Smooth muscle cell (in vitro differentiated cells): ENCODE measurements at regions not wholly inside any gene's neighbourhood (a gene's known extent, or its start where the extent isn't known, plus 50 kb on each side); places are given as distances from the start of the nearest gene placed in this dataset.
A peak's percentile ranks its signal among the peaks of the same experiment; 100 is the strongest.

ENCODE experiments used
- DNase-seq: peaks from one replicate; lab custom pipeline; 2025; ENCODE audit not compliant: unreplicated experiment; lab: John Stamatoyannopoulos, UW
- H2AFZ ChIP-seq: fragments of 200-600 bp; sonication (generic); 2 replicates; pipeline ENCODE4 v1.6.0; 2016; ENCODE audit warnings: antibody characterized with exemption, low read depth, mild to moderate bottlenecking
- H3F3A ChIP-seq: fragments of 200-600 bp; sonication (generic); 2 replicates; pipeline ENCODE4 v1.6.0; 2017; ENCODE audit warnings: antibody characterized with exemption, low read depth
- H3K27ac ChIP-seq: fragments of 200-600 bp; sonication (generic); 2 replicates; pipeline ENCODE4 v1.5.1; 2016; ENCODE audit warnings: low read depth, mild to moderate bottlenecking
- H3K27me3 ChIP-seq: fragments of 200-600 bp; sonication (generic); 2 replicates; pipeline ENCODE4 v1.6.1; 2016; ENCODE audit warnings: low read depth, mild to moderate bottlenecking
- H3K36me3 ChIP-seq: fragments of 200-600 bp; sonication (generic); 2 replicates; pipeline ENCODE4 v1.5.1; 2016; ENCODE audit warnings: low read depth
- H3K4me1 ChIP-seq: fragments of 200-600 bp; sonication (generic); 2 replicates; pipeline ENCODE4 v1.5.1; 2016; ENCODE audit warnings: low read depth
- H3K4me2 ChIP-seq: fragments of 200-600 bp; sonication (generic); 2 replicates; pipeline ENCODE4 v1.6.0; 2016; ENCODE audit warnings: mild to moderate bottlenecking
- H3K4me3 ChIP-seq: fragments of 200-600 bp; sonication (generic); 2 replicates; pipeline ENCODE4 v1.5.1; 2016; ENCODE audit warnings: mild to moderate bottlenecking
- H3K79me2 ChIP-seq: fragments of 200-600 bp; sonication (generic); 2 replicates; pipeline ENCODE4 v1.6.0; 2016; ENCODE audit warnings: low read depth, mild to moderate bottlenecking
- H3K9ac ChIP-seq: fragments of 200-600 bp; sonication (generic); 2 replicates; pipeline ENCODE4 v1.6.0; 2016; ENCODE audit warnings: low read depth
- H3K9me3 ChIP-seq: fragments of 200-600 bp; sonication (generic); replicated peaks from 2 replicates; pipeline ENCODE4 v1.5.1; 2016; ENCODE audit warnings: low read depth
- H4K20me1 ChIP-seq: fragments of 200-600 bp; sonication (generic); 2 replicates; pipeline ENCODE4 v1.6.0; 2016; ENCODE audit warnings: low read depth
- WGBS: methylation state at CpG from one replicate; pipeline ENCODE4 v1.1.7; 2016; ENCODE audit warnings: low lambda C conversion rate; 5-methylcytosine and 5-hydroxymethylcytosine counted together
- TF ChIP-seq, protein P1 (sequence below): fragments of 200-600 bp; sonication (generic); IDR thresholded peaks from 2 replicates; pipeline ENCODE4 v1.5.1; 2017; ENCODE audit warnings: borderline replicate concordance, mild to moderate bottlenecking, antibody characterized with exemption; ENCODE audit not compliant: insufficient read depth, poor library complexity, severe bottlenecking

DNA sequence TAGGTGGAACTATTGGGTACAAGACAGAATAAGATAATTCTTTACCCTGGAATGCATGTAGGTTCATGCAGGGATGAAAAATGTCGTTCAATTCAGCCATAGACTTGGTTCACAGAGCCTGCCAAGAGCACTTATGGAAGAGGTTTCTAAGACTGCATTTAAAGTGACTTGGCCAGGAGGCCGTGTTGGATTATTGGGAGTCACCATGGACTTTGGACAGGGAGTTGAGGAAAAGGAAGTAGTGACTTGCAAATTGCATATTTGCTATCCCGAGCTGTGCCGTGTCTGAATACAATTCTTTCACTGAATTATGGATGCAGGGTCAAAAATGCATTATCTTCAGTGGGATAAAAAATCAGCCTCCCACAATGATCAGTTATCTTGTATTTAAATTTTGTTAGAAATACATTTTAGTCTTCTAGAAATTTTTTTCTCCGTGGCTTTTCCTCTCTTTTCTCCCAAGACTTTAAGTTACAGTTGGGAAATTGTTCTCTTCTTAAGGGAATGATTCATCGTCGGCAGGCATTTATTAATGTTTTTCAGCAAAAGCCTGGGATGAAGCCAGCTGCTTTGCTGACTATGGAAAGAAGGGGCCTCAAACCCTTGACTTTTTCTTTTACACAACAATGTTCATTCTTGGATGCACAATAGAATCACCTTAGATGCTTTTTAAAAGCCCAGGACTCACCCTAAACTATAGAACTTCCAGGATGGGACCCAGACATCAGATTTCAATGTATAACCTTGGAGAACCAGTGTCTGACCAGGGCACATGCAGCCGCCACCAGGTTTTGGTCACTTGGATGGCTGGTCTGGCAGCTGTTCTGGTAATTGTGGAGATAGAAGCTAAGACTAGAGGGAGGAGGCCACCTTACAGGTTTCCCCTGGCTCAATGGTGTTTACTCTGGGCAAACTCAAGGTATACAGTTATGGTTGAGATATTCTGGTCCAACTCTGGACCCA is 70.8 kb downstream of the FAT3 start:
- Histone ChIP-seq H3K9me3 (no peaks in the 10 kb centered on the region), H2AFZ (no peak overlapping the region), H3K4me2 (peak overlapping the region; percentile 46), H3K79me2 (no peaks in the 10 kb centered on the region), H4K20me1 (no peaks in the 10 kb centered on the region), H3K4me3 (no peak overlapping the region), H3K9ac (no peak overlapping the region), H3K27ac (peak overlapping the region; percentile 61), H3F3A (no peaks in the 10 kb centered on the region), H3K36me3 (no peaks in the 10 kb centered on the region), H3K27me3 (no peaks in the 10 kb centered on the region), H3K4me1 (peaks cover 10% of the 10 kb centered on the region)
- WGBS: 74% methylated on average over 8 of the region's 8 CpGs
- TF ChIP-seq, protein P1, sequence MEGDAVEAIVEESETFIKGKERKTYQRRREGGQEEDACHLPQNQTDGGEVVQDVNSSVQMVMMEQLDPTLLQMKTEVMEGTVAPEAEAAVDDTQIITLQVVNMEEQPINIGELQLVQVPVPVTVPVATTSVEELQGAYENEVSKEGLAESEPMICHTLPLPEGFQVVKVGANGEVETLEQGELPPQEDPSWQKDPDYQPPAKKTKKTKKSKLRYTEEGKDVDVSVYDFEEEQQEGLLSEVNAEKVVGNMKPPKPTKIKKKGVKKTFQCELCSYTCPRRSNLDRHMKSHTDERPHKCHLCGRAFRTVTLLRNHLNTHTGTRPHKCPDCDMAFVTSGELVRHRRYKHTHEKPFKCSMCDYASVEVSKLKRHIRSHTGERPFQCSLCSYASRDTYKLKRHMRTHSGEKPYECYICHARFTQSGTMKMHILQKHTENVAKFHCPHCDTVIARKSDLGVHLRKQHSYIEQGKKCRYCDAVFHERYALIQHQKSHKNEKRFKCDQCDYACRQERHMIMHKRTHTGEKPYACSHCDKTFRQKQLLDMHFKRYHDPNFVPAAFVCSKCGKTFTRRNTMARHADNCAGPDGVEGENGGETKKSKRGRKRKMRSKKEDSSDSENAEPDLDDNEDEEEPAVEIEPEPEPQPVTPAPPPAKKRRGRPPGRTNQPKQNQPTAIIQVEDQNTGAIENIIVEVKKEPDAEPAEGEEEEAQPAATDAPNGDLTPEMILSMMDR: no peak
- DNase-seq: no peak

DNA sequence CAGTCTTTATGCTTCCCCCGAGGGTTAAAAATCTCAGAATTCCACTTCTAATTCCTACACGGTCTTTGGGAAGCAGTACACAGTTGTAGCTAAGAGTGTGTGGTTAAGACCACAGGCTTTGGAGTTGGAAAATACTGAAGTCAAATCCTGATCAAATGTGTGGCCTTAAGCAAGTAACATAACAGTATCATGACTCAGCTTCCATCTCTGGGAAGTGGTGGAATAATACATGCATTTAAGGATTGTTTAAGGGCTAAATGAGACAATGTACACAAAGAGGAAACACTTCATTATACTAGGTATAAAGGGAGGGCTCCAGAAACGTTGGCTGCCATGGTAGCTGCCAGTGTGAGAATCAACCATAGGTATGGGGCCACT is 71.5 kb downstream of the FAT3 start:
- H2AFZ ChIP-seq: no peak overlapping the region
- 35% methylated on average over 3 of the region's 3 CpGs for WGBS

DNA sequence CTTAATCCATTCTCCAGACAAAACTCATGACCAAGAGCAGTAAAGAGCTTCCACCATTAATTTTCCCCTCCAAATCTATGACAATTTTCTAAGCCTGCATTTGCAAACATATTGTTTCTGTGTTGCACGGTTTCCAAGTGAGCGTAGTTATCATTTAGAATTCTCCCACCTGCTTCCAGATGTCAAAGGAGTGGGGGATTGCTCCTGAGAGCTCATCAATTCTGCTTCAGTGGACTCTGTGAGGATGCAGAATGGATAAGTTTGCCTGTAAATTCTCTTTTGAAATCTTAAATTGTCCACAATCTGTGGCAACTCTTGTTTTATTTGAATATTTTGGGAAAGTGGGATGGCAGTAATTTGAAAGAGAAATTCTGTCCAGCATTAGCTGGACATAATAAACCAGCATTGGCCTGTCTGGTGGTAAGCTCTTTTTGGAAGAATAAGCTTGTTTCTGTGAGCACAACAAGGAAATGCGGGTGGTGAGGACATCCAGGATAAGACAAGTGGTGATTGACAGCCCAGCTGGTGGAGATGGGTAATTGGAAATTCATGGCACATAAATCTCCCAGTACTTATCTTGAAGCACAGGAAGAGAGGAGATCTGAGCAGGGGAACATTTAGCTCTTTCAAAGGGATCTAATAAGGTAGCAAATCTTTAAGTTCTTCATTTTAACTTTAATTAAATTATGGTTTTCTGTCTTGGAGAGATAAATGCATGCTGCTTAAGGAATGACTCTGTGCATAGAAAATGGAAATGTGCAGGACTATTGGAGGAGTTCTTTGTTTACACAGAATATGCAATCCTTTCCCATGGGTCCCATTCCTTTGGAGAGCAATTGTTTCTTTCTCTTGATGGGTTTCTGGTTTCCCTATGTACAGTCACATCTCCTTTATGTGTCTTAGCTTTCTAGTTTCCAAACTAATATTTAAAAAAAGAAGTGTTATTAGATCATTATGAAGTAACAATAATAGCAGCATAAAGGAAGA is 73.2 kb downstream of the FAT3 start:
- Histone ChIP-seq H3K4me3 (no peak overlapping the region), H2AFZ (no peak overlapping the region), H4K20me1 (no peaks in the 10 kb centered on the region), H3K4me1 (peaks cover 10% of the 10 kb centered on the region), H3K9ac (no peak overlapping the region), H3K9me3 (no peaks in the 10 kb centered on the region), H3F3A (no peaks in the 10 kb centered on the region), H3K4me2 (no peak overlapping the region), H3K36me3 (no peaks in the 10 kb centered on the region), H3K27ac (no peak overlapping the region), H3K27me3 (no peaks in the 10 kb centered on the region), H3K79me2 (no peaks in the 10 kb centered on the region)
- TF ChIP-seq, protein P1: no peak
- no peak for DNase-seq
- WGBS: 85% methylated on average over 3 of the region's 3 CpGs

More for the DNA sequence above, 71.5 kb downstream of the FAT3 start:
- Histone ChIP-seq H3K79me2 (no peaks in the 10 kb centered on the region), H3K9ac (no peak overlapping the region), H3F3A (no peaks in the 10 kb centered on the region), H3K9me3 (no peaks in the 10 kb centered on the region), H4K20me1 (no peaks in the 10 kb centered on the region), H3K27ac (peak overlapping the region; percentile 61), H3K4me2 (peak overlapping the region; percentile 46), H3K4me3 (no peak overlapping the region), H3K36me3 (no peaks in the 10 kb centered on the region), H3K4me1 (peaks cover 10% of the 10 kb centered on the region), H3K27me3 (no peaks in the 10 kb centered on the region)
- TF ChIP-seq, protein P1: no peak
- DNase-seq: no peak
